Stomach (tissue), 4 donors: ENCODE measurements at regions not wholly inside any gene's neighbourhood (a gene's known extent, or its start where the extent isn't known, plus 50 kb on each side); places are given as distances from the start of the nearest gene placed in this dataset.

Experiments
- EP300 ChIP-seq: sonication (generic); formaldehyde crosslinking; IDR thresholded peaks from one replicate; pipeline ENCODE4 v1.6.1; 2017; ENCODE audit warnings: antibody characterized with exemption
- POLR2A ChIP-seq, 4 donors: fragments of 450-650 bp; IDR thresholded peaks; one replicate each; pipeline ENCODE4 v1.6.1; 2016; ENCODE audit warnings: antibody characterized with exemption in 4 of 4, control low read depth in 2 of 4, mild to moderate bottlenecking in 1 of 4, moderate library complexity in 1 of 4
- POLR2AphosphoS5 ChIP-seq, 3 donors: sonication (generic); formaldehyde crosslinking; IDR thresholded peaks; one replicate each; pipeline ENCODE4 v1.6.1; 2016; ENCODE audit warnings: antibody characterized with exemption in 3 of 3
- TF ChIP-seq, protein P1 (sequence below), 7 experiments: fragments of 450-650 bp in 4 of 7; fragments of 200-600 bp in 3 of 7; sonication (generic) in 3 of 7; IDR thresholded peaks; one replicate each; pipeline ENCODE4 v1.5.1; 2016 to 2019; ENCODE audit warnings: antibody characterized with exemption in 7 of 7, control low read depth in 2 of 7, mild to moderate bottlenecking in 1 of 7

DNA sequence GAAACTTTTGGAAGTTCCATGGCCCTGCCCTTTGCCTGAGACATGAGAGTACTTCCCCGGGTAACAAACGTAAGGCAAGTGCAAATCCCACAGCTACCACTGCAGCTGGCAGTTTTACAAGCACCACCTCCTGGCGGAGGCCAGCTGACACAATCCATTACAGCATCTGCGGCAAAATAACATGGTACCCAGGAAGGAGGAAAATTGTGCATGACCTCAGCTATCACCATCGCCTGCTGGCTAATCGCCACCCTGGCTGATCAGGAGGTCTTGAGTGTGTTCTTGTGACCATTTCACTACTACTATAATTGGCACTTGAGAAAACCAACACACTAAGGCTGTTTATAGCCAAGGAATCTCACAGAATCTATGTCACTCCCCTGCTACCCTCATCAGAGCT, 71.7 kb upstream of the SERPINE2 start:
- TF ChIP-seq, protein P1, sequence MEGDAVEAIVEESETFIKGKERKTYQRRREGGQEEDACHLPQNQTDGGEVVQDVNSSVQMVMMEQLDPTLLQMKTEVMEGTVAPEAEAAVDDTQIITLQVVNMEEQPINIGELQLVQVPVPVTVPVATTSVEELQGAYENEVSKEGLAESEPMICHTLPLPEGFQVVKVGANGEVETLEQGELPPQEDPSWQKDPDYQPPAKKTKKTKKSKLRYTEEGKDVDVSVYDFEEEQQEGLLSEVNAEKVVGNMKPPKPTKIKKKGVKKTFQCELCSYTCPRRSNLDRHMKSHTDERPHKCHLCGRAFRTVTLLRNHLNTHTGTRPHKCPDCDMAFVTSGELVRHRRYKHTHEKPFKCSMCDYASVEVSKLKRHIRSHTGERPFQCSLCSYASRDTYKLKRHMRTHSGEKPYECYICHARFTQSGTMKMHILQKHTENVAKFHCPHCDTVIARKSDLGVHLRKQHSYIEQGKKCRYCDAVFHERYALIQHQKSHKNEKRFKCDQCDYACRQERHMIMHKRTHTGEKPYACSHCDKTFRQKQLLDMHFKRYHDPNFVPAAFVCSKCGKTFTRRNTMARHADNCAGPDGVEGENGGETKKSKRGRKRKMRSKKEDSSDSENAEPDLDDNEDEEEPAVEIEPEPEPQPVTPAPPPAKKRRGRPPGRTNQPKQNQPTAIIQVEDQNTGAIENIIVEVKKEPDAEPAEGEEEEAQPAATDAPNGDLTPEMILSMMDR (IDR thresholded peaks at IDR 0.05), result no peak
- no peak for TF ChIP-seq POLR2A (IDR thresholded peaks at IDR 0.05)
- TF ChIP-seq EP300, result no peak
- no peak for TF ChIP-seq POLR2AphosphoS5 (IDR thresholded peaks at IDR 0.05)
